Smooth muscle cell (in vitro differentiated cells): ENCODE measurements at regions not wholly inside any gene's neighbourhood (a gene's known extent, or its start where the extent isn't known, plus 50 kb on each side); places are given as distances from the start of the nearest gene placed in this dataset.

Source experiments
- DNase-seq: peaks from one replicate; lab custom pipeline; 2025; ENCODE audit not compliant: unreplicated experiment; lab: John Stamatoyannopoulos, UW
- H2AFZ ChIP-seq: fragments of 200-600 bp; sonication (generic); 2 replicates; pipeline ENCODE4 v1.6.0; 2016; ENCODE audit warnings: antibody characterized with exemption, low read depth, mild to moderate bottlenecking
- H3F3A ChIP-seq: fragments of 200-600 bp; sonication (generic); 2 replicates; pipeline ENCODE4 v1.6.0; 2017; ENCODE audit warnings: antibody characterized with exemption, low read depth
- H3K27ac ChIP-seq: fragments of 200-600 bp; sonication (generic); 2 replicates; pipeline ENCODE4 v1.5.1; 2016; ENCODE audit warnings: low read depth, mild to moderate bottlenecking
- H3K27me3 ChIP-seq: fragments of 200-600 bp; sonication (generic); 2 replicates; pipeline ENCODE4 v1.6.1; 2016; ENCODE audit warnings: low read depth, mild to moderate bottlenecking
- H3K36me3 ChIP-seq: fragments of 200-600 bp; sonication (generic); 2 replicates; pipeline ENCODE4 v1.5.1; 2016; ENCODE audit warnings: low read depth
- H3K4me1 ChIP-seq: fragments of 200-600 bp; sonication (generic); 2 replicates; pipeline ENCODE4 v1.5.1; 2016; ENCODE audit warnings: low read depth
- H3K4me2 ChIP-seq: fragments of 200-600 bp; sonication (generic); 2 replicates; pipeline ENCODE4 v1.6.0; 2016; ENCODE audit warnings: mild to moderate bottlenecking
- H3K4me3 ChIP-seq: fragments of 200-600 bp; sonication (generic); 2 replicates; pipeline ENCODE4 v1.5.1; 2016; ENCODE audit warnings: mild to moderate bottlenecking
- H3K79me2 ChIP-seq: fragments of 200-600 bp; sonication (generic); 2 replicates; pipeline ENCODE4 v1.6.0; 2016; ENCODE audit warnings: low read depth, mild to moderate bottlenecking
- H3K9ac ChIP-seq: fragments of 200-600 bp; sonication (generic); 2 replicates; pipeline ENCODE4 v1.6.0; 2016; ENCODE audit warnings: low read depth
- H3K9me3 ChIP-seq: fragments of 200-600 bp; sonication (generic); replicated peaks from 2 replicates; pipeline ENCODE4 v1.5.1; 2016; ENCODE audit warnings: low read depth
- H4K20me1 ChIP-seq: fragments of 200-600 bp; sonication (generic); 2 replicates; pipeline ENCODE4 v1.6.0; 2016; ENCODE audit warnings: low read depth
- CTCF ChIP-seq: fragments of 200-600 bp; sonication (generic); IDR thresholded peaks from 2 replicates; pipeline ENCODE4 v1.5.1; 2017; ENCODE audit warnings: borderline replicate concordance, mild to moderate bottlenecking, antibody characterized with exemption; ENCODE audit not compliant: insufficient read depth, poor library complexity, severe bottlenecking
- whole genome bisulfite sequencing: methylation state at CpG from one replicate; pipeline ENCODE4 v1.1.7; 2016; ENCODE audit warnings: low lambda C conversion rate; 5-methylcytosine and 5-hydroxymethylcytosine counted together

- no peak for TF ChIP-seq CTCF
- H3K4me2 ChIP-seq: no peak overlapping the region
- H3K9me3 ChIP-seq: no peaks in the 10 kb centered on the region
- H2AFZ ChIP-seq: no peak overlapping the region
- no peak overlapping the region for H3K27ac ChIP-seq
- H3K27me3 ChIP-seq: peaks cover 4% of the 10 kb centered on the region
- H4K20me1 ChIP-seq: no peaks in the 10 kb centered on the region
- H3K9ac ChIP-seq: no peak overlapping the region
- H3K4me1 ChIP-seq: peaks cover 11% of the 10 kb centered on the region
- no peak for DNase-seq
- H3K4me3 ChIP-seq: no peak overlapping the region
- no peaks in the 10 kb centered on the region for H3K36me3 ChIP-seq
- no peaks in the 10 kb centered on the region for H3K79me2 ChIP-seq
- H3F3A ChIP-seq: no peaks in the 10 kb centered on the region
These were observed 105.1 kb upstream of the HS6ST1 start for GRCh38 chr2:128423788-128424165.

DNA sequence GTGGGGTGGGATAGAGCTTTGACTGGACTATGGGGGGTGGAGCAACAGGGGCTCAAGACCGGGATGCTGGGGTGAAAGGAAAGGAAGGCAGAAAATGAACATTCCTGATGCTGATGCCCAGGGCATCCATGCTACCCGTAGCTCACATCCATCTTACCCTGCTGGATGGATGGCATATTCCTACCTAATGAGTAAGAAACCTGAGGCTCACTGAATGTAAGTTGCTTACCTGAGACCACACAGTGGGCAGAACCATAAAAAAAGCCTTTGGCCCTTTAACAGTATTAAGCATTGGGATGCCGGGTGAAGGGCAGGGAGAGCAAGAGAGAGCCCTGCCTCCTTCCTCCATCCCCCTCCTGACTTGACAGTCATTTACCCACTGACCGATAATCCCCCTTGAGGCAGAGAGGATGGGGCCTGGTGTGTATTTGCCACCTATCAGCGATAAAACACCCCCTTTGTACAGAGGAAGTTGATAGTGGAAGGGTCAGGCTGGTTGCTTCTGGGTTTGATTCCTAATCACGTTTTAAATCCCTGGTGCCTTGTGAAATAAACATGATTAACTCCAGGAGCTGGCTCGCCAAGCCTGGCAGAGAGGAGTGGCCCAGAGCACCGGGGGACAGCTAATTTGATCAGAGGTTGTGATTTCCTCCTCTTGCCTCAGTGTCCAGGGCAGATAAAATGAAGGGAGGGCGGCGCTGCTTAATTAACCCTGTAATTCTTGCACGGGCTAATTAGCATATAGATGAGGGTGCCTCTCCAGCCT lies 105.9 kb upstream of the HS6ST1 start:
- no peak overlapping the region for H3K27ac ChIP-seq
- H3K9ac ChIP-seq: no peak overlapping the region
- H3K27me3 ChIP-seq: peaks cover 4% of the 10 kb centered on the region
- WGBS: 51% methylated on average over 11 of the region's 11 CpGs
- TF ChIP-seq CTCF: no peak
- H3K79me2 ChIP-seq: no peaks in the 10 kb centered on the region
- H3K4me1 ChIP-seq: peaks cover 11% of the 10 kb centered on the region
- H2AFZ ChIP-seq: no peak overlapping the region
- no peak overlapping the region for H3K4me2 ChIP-seq
- no peaks in the 10 kb centered on the region for H3F3A ChIP-seq
- no peaks in the 10 kb centered on the region for H3K9me3 ChIP-seq
- no peak for DNase-seq
- H4K20me1 ChIP-seq: no peaks in the 10 kb centered on the region
- peaks cover 4% of the 10 kb centered on the region for H3K36me3 ChIP-seq
- no peak overlapping the region for H3K4me3 ChIP-seq

DNA sequence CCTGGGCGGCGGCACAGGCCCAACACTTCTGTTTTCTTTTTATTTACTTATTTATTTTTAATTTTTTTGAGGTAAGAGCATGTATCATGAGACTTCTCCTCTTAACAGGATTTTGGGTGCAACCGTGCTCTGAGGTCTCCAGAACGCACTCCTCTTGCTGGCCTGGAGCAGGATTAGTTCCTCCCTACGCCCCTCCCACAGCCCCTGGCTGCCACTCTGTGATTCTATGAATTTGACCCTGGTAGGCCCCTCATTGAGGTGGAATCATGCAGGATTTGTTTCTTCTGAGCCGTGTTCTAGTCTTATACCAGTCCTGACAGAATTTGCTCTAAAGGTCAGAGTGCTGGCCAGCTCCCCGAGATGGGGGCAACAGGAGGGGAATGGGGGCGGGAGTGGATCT lies 106.5 kb upstream of the HS6ST1 start:
- Histone ChIP-seq H3K4me1 (peaks cover 11% of the 10 kb centered on the region), H3K27me3 (peaks cover 3% of the 10 kb centered on the region), H3K4me2 (no peak overlapping the region), H3K9me3 (no peaks in the 10 kb centered on the region), H3K27ac (no peak overlapping the region), H4K20me1 (no peaks in the 10 kb centered on the region), H3F3A (no peaks in the 10 kb centered on the region), H3K4me3 (no peak overlapping the region), H3K36me3 (peaks cover 5% of the 10 kb centered on the region), H2AFZ (no peak overlapping the region), H3K9ac (no peak overlapping the region), H3K79me2 (no peaks in the 10 kb centered on the region)
- TF ChIP-seq CTCF: no peak
- DNase-seq: no peak
- 94% methylated on average over 8 of the region's 8 CpGs for WGBS
